ENCODE measurements at regions not wholly inside any gene's neighbourhood (a gene's known extent, or its start where the extent isn't known, plus 50 kb on each side); places are given as distances from the start of the nearest gene placed in this dataset.

- no peaks in the 10 kb centered on the region for H4K20me1 ChIP-seq (ENCODE audit: insufficient read depth)
- H3K79me2 ChIP-seq (replicated peaks; ENCODE audit: insufficient read depth, low read length): no peaks in the 10 kb centered on the region
- H3K36me3 ChIP-seq (ENCODE audit: insufficient read depth, low read length): no peaks in the 10 kb centered on the region
- H2AFZ ChIP-seq (ENCODE audit: low read depth, low read length): no peak overlapping the region
- no peaks in the 10 kb centered on the region for H3K9me2 ChIP-seq (ENCODE audit: insufficient read depth, low read length)
- H3K27me3 ChIP-seq (ENCODE audit: insufficient read depth, low read depth, low read length): no peaks in the 10 kb centered on the region
- H3K9ac ChIP-seq (ENCODE audit: low read length): no peak overlapping the region
- H3K4me2 ChIP-seq (ENCODE audit: low read length): no peak overlapping the region
- TF ChIP-seq CTCF (IDR thresholded peaks at IDR 0.05; ENCODE audit: poor library complexity, severe bottlenecking) (no peak), EZH2 (IDR thresholded peaks at IDR 0.05; ENCODE audit: borderline replicate concordance, insufficient read depth, low read length, poor library complexity, severe bottlenecking) (no peak), POLR2AphosphoS5 (IDR thresholded peaks at IDR 0.05) (no peak), REST (IDR thresholded peaks at IDR 0.05; ENCODE audit: borderline replicate concordance) (no peak), MXI1 (conservative IDR thresholded peaks at IDR 0.05; ENCODE audit: poor library complexity, severe bottlenecking) (no peak), EP300 (conservative IDR thresholded peaks at IDR 0.05; ENCODE audit: poor library complexity, severe bottlenecking) (no peak), RAD21 (conservative IDR thresholded peaks at IDR 0.05) (no peak), TAF1 (IDR thresholded peaks at IDR 0.05; ENCODE audit: low read depth) (no peak), SMC3 (conservative IDR thresholded peaks at IDR 0.05; ENCODE audit: poor library complexity) (no peak)
- no peaks in the 10 kb centered on the region for H3F3A ChIP-seq (ENCODE audit: insufficient read depth, low read length, poor library complexity, severe bottlenecking)
- H3K9me3 ChIP-seq (ENCODE audit: low read length): no peaks in the 10 kb centered on the region
- H3K4me3 ChIP-seq (ENCODE audit: low read length): no peak overlapping the region
- H3K27ac ChIP-seq (ENCODE audit: low read length): no peak overlapping the region
These were observed 264.2 kb downstream of the C1D start for GRCh38 chr2:67798541-67799160.

- Histone ChIP-seq H3K9ac (ENCODE audit: low read length) (no peak overlapping the region), H3K27ac (ENCODE audit: low read length) (no peak overlapping the region), H3K4me2 (ENCODE audit: low read length) (no peak overlapping the region), H3K4me3 (ENCODE audit: low read length) (no peak overlapping the region), H3K9me2 (ENCODE audit: insufficient read depth, low read length) (no peaks in the 10 kb centered on the region), H3K79me2 (replicated peaks; ENCODE audit: insufficient read depth, low read length) (no peaks in the 10 kb centered on the region), H3F3A (ENCODE audit: insufficient read depth, low read length, poor library complexity, severe bottlenecking) (no peaks in the 10 kb centered on the region), H3K9me3 (ENCODE audit: low read length) (no peaks in the 10 kb centered on the region), H4K20me1 (ENCODE audit: insufficient read depth) (no peaks in the 10 kb centered on the region), H2AFZ (ENCODE audit: low read depth, low read length) (no peak overlapping the region), H3K36me3 (ENCODE audit: insufficient read depth, low read length) (no peaks in the 10 kb centered on the region), H3K27me3 (ENCODE audit: insufficient read depth, low read depth, low read length) (no peaks in the 10 kb centered on the region)
- TF ChIP-seq RAD21 (conservative IDR thresholded peaks at IDR 0.05) (no peak), SMC3 (conservative IDR thresholded peaks at IDR 0.05; ENCODE audit: poor library complexity) (no peak), EP300 (conservative IDR thresholded peaks at IDR 0.05; ENCODE audit: poor library complexity, severe bottlenecking) (no peak)
These were observed 262.9 kb downstream of the C1D start for GRCh38 chr2:67799886-67800285.

All from neural cell (in vitro differentiated cells).